Gastrocnemius medialis (tissue), 4 donors: ENCODE measurements at regions not wholly inside any gene's neighbourhood (a gene's known extent, or its start where the extent isn't known, plus 50 kb on each side); places are given as distances from the start of the nearest gene placed in this dataset.

Source experiments
- ATAC-seq, 2 donors: fragments of 150-250 bp; one replicate each; pipeline ENCODE4 v1.9.1; 2016
- DNase-seq, 2 donors: peaks; one replicate each; pipeline ENCODE4 v3.0.0-alpha.2; 2019
- H3K27ac ChIP-seq, 4 donors: fragments of 200-600 bp; sonication (generic); 1 replicate in 1 of 4; 2 replicates in 3 of 4; pipeline ENCODE4 v1.5.1; 2016 to 2018; ENCODE audit warnings: mild to moderate bottlenecking in 2 of 4, moderate library complexity in 1 of 4
- H3K27me3 ChIP-seq, 3 donors: fragments of 200-600 bp; sonication (generic) in 2 of 3; 1 replicate in 1 of 3; 2 replicates in 2 of 3; pipeline versions ENCODE4 v1.5.1 to v1.6.0; 2016 to 2019; ENCODE audit warnings: mild to moderate bottlenecking in 1 of 3, moderate library complexity in 1 of 3
- H3K36me3 ChIP-seq, 2 donors: fragments of 200-600 bp; sonication (generic) in 1 of 2; one replicate each; pipeline ENCODE4 v1.5.1; 2017 to 2018
- H3K4me1 ChIP-seq, 2 donors: fragments of 200-600 bp; sonication (generic) in 1 of 2; one replicate each; pipeline ENCODE4 v1.5.1; 2016 to 2017; ENCODE audit warnings: mild to moderate bottlenecking in 2 of 2
- H3K4me3 ChIP-seq, 4 donors: fragments of 200-600 bp; sonication (generic) in 3 of 4; 1 replicate in 1 of 4; 2 replicates in 3 of 4; pipeline ENCODE4 v1.5.1; 2016 to 2019; ENCODE audit warnings: mild to moderate bottlenecking in 2 of 4
- H3K9me3 ChIP-seq, 3 donors: fragments of 200-600 bp; sonication (generic) in 2 of 3; 1 replicate in 1 of 3; 2 replicates in 2 of 3; pipeline ENCODE4 v1.5.1; 2016 to 2019
- POLR2A ChIP-seq, 2 donors: fragments of 450-650 bp; IDR thresholded peaks; one replicate each; pipeline ENCODE4 v1.6.1; 2017; ENCODE audit warnings: antibody characterized with exemption in 2 of 2, mild to moderate bottlenecking in 2 of 2, moderate library complexity in 2 of 2
- in situ Hi-C, 4 donors: fragments of 200-750 bp; cut with MboI; loops; one replicate each; pipeline versions ENCODE4 v1.15.0 to v1.8.0; 2017; ENCODE audit warnings: low sequenced_read_pairs in 4 of 4
- intact Hi-C: fragments of 100-400 bp; cut with DNase I; formaldehyde crosslinking; loops from one replicate; pipeline ENCODE4 v1.15.1; 2023; ENCODE audit warnings: low total_unique reads
- TF ChIP-seq, protein P1 (sequence below), 5 experiments: fragments of 450-650 bp in 3 of 5; fragments of 200-600 bp in 2 of 5; sonication (generic) in 2 of 5; IDR thresholded peaks in 4 of 5; conservative IDR thresholded peaks in 1 of 5; 1 replicate in 4 of 5; 2 replicates in 1 of 5; pipeline ENCODE4 v1.5.1; 2016 to 2019; ENCODE audit warnings: antibody characterized with exemption in 5 of 5, mild to moderate bottlenecking in 3 of 5, moderate library complexity in 3 of 5

- no peaks in the 10 kb centered on the region for H3K27me3 ChIP-seq
Observed at GRCh38 chr22:49436056-49436455, 391.6 kb downstream of the BRD1 start.

GRCh38 chr22:49435596-49435995 lies 392.1 kb downstream of the BRD1 start:
- in situ Hi-C loops = no loop called here
- H3K36me3 ChIP-seq = no peaks in the 10 kb centered on the region
- ATAC-seq = no peak
- no peak overlapping the region for H3K27ac ChIP-seq
- TF ChIP-seq, protein P1, sequence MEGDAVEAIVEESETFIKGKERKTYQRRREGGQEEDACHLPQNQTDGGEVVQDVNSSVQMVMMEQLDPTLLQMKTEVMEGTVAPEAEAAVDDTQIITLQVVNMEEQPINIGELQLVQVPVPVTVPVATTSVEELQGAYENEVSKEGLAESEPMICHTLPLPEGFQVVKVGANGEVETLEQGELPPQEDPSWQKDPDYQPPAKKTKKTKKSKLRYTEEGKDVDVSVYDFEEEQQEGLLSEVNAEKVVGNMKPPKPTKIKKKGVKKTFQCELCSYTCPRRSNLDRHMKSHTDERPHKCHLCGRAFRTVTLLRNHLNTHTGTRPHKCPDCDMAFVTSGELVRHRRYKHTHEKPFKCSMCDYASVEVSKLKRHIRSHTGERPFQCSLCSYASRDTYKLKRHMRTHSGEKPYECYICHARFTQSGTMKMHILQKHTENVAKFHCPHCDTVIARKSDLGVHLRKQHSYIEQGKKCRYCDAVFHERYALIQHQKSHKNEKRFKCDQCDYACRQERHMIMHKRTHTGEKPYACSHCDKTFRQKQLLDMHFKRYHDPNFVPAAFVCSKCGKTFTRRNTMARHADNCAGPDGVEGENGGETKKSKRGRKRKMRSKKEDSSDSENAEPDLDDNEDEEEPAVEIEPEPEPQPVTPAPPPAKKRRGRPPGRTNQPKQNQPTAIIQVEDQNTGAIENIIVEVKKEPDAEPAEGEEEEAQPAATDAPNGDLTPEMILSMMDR (IDR thresholded peaks at IDR 0.05 in 4 of 5, conservative IDR thresholded peaks at IDR 0.05 in 1 of 5) = no peak
- TF ChIP-seq POLR2A (IDR thresholded peaks at IDR 0.05) = no peak
- H3K9me3 ChIP-seq = no peaks in the 10 kb centered on the region
- H3K27me3 ChIP-seq = no peaks in the 10 kb centered on the region
- H3K4me3 ChIP-seq = no peak overlapping the region
- H3K4me1 ChIP-seq = no peaks in the 10 kb centered on the region
- no peak for DNase-seq
- intact Hi-C loops = no loop called here

More at GRCh38 chr22:49436056-49436455, 391.6 kb downstream of the BRD1 start:
- intact Hi-C loops = no loop called here
- no peak for ATAC-seq
- no peak overlapping the region for H3K27ac ChIP-seq
- no peak for DNase-seq
- no peak overlapping the region for H3K4me3 ChIP-seq
- no peaks in the 10 kb centered on the region for H3K4me1 ChIP-seq
- H3K36me3 ChIP-seq = no peaks in the 10 kb centered on the region
- no peak for TF ChIP-seq POLR2A (IDR thresholded peaks at IDR 0.05)
- TF ChIP-seq, protein P1 (IDR thresholded peaks at IDR 0.05 in 4 of 5, conservative IDR thresholded peaks at IDR 0.05 in 1 of 5) = no peak
- in situ Hi-C loops = no loop called here
- H3K9me3 ChIP-seq = no peaks in the 10 kb centered on the region

- intact Hi-C loops = no loop called here
Observed at GRCh38 chr22:49433717-49434611, 393.7 kb downstream of the BRD1 start.

DNA sequence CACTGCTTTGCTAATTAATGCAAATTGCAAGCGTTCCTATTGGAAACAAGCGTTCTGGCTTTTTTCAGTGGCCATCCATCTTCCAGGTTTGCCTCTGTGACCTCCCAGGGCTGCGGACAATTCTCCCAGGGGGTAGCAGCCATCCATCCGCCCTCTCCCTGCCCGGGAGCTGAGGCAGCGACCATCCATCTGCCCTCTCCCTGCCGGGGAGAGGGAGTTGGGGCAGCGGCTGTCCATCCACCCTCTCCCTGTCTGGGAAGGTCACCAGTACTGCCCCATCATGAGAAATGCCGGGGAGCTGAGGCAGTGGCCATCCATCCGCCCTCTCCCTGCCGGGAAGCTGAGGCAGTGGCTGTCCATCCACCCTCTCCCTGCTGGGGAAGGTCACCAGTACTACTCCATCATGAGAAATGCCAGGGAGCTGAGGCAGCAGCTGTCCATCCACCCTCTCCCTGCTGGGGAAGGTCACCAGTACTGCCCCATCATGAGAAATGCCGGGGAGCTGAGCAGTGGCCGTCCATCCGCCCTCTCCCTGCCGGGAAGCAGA lies 394.7 kb downstream of the BRD1 start:
- H3K27me3 ChIP-seq = no peaks in the 10 kb centered on the region
- in situ Hi-C loops = no loop called here
- no peak for ATAC-seq

More at GRCh38 chr22:49433717-49434611, 393.7 kb downstream of the BRD1 start:
- ATAC-seq (no peak), DNase-seq (no peak)
- Histone ChIP-seq H3K27me3 (no peaks in the 10 kb centered on the region), H3K4me3 (no peak overlapping the region), H3K4me1 (no peaks in the 10 kb centered on the region), H3K9me3 (no peaks in the 10 kb centered on the region), H3K27ac (no peak overlapping the region), H3K36me3 (no peaks in the 10 kb centered on the region)
- in situ Hi-C loops = no loop called here
- no peak for TF ChIP-seq POLR2A (IDR thresholded peaks at IDR 0.05)
- TF ChIP-seq, protein P1 (IDR thresholded peaks at IDR 0.05 in 4 of 5, conservative IDR thresholded peaks at IDR 0.05 in 1 of 5) = no peak

More for the DNA sequence above, 394.7 kb downstream of the BRD1 start:
- intact Hi-C loops = no loop called here
- TF ChIP-seq, protein P1 (IDR thresholded peaks at IDR 0.05 in 4 of 5, conservative IDR thresholded peaks at IDR 0.05 in 1 of 5) = no peak
- no peak for TF ChIP-seq POLR2A (IDR thresholded peaks at IDR 0.05)
- H3K27ac ChIP-seq = no peak overlapping the region
- no peaks in the 10 kb centered on the region for H3K36me3 ChIP-seq
- no peaks in the 10 kb centered on the region for H3K9me3 ChIP-seq
- no peak overlapping the region for H3K4me3 ChIP-seq
- no peak for DNase-seq
- H3K4me1 ChIP-seq = no peaks in the 10 kb centered on the region
